ENCODE measurements at regions not wholly inside any gene's neighbourhood (a gene's known extent, or its start where the extent isn't known, plus 50 kb on each side); places are given as distances from the start of the nearest gene placed in this dataset.
A peak's percentile ranks its signal among the peaks of the same experiment; 100 is the strongest.

DNA sequence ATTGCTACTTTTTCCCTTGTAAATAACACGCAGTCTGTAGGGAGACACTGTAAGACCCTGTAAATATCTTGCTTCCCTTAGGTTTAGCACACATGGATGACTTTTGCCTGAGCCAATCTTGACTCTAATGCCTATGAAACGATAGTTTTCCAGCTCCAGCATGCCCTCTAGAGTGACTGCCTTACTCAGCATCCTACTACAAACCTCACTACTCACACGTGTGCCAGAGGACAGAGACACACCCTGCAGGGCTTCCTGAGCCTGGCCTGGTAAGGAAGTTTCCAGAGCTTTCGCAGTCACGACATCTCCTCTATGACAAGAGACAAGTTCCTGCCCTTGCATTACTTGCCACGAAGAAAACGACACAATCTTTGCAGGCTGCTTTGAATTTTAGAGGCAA is 138.1 kb downstream of the ATPSCKMT start:
- no peak for TF ChIP-seq NFE2L2 (IDR thresholded peaks at IDR 0.05; ENCODE audit: low read depth, low read length)
- TF ChIP-seq SMC3 (IDR thresholded peaks at IDR 0.05; ENCODE audit: low read depth, low read length), result peak; percentile 37
- TF ChIP-seq, protein P1, sequence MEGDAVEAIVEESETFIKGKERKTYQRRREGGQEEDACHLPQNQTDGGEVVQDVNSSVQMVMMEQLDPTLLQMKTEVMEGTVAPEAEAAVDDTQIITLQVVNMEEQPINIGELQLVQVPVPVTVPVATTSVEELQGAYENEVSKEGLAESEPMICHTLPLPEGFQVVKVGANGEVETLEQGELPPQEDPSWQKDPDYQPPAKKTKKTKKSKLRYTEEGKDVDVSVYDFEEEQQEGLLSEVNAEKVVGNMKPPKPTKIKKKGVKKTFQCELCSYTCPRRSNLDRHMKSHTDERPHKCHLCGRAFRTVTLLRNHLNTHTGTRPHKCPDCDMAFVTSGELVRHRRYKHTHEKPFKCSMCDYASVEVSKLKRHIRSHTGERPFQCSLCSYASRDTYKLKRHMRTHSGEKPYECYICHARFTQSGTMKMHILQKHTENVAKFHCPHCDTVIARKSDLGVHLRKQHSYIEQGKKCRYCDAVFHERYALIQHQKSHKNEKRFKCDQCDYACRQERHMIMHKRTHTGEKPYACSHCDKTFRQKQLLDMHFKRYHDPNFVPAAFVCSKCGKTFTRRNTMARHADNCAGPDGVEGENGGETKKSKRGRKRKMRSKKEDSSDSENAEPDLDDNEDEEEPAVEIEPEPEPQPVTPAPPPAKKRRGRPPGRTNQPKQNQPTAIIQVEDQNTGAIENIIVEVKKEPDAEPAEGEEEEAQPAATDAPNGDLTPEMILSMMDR (conservative IDR thresholded peaks at IDR 0.05; ENCODE audit: low read depth, low read length), result peak; percentile 54
- no peak for TF ChIP-seq MAZ (IDR thresholded peaks at IDR 0.05; ENCODE audit: borderline replicate concordance, low read depth, low read length)
- no peak for TF ChIP-seq MXI1 (IDR thresholded peaks at IDR 0.05; ENCODE audit: borderline replicate concordance, low read depth, low read length)
- TF ChIP-seq, protein P2, sequence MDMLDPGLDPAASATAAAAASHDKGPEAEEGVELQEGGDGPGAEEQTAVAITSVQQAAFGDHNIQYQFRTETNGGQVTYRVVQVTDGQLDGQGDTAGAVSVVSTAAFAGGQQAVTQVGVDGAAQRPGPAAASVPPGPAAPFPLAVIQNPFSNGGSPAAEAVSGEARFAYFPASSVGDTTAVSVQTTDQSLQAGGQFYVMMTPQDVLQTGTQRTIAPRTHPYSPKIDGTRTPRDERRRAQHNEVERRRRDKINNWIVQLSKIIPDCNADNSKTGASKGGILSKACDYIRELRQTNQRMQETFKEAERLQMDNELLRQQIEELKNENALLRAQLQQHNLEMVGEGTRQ (IDR thresholded peaks at IDR 0.05; ENCODE audit: low read depth, low read length), result no peak
- peak; percentile 63 for TF ChIP-seq RAD21 (IDR thresholded peaks at IDR 0.05; ENCODE audit: low read length)
- no peak overlapping the region for H2AK9ac ChIP-seq (replicated peaks; ENCODE audit: low read depth, low read length, poor library complexity)
- H3K9me3 ChIP-seq (ENCODE audit: control insufficient read depth, insufficient read depth, low read length), result peaks cover 3% of the 10 kb centered on the region; the same call in 1 of the 2 replicates
- H4K91ac ChIP-seq (ENCODE audit: insufficient read depth, low read depth, low read length), result no peak overlapping the region
- H2AK5ac ChIP-seq (ENCODE audit: low read depth, low read length), result no peak overlapping the region
- intact Hi-C loops (cut with micrococcal nuclease), result loop anchor here (1.0 to 2.0 kb wide), 2 partner anchors 213 to 564 kb away; no protein-coding TSS in a partner anchor
- no peaks in the 10 kb centered on the region for H3K27me3 ChIP-seq (ENCODE audit: control insufficient read depth, insufficient read depth, low read length)
- H3K4me2 ChIP-seq (ENCODE audit: low read depth, low read length), result no peak overlapping the region
- H3K79me1 ChIP-seq (ENCODE audit: low read depth in 1 of 2, low read length in 2 of 2), result no peaks in the 10 kb centered on the region
- WGBS, 2 experiments (ENCODE audit: extremely low coverage in 2 of 2, insufficient read length in 1 of 2), result 59% methylated on average over 5 of the region's 7 CpGs; no CpG with 5 or more reads in 1 of the 2 experiments
- no peak overlapping the region for H3K4me3 ChIP-seq (ENCODE audit: insufficient read depth, low read depth, low read length)
- no peak overlapping the region for H4K5ac ChIP-seq (ENCODE audit: low read depth, low read length)
- H2BK15ac ChIP-seq (ENCODE audit: low read depth, low read length), result no peak overlapping the region
- no peak overlapping the region for H2BK120ac ChIP-seq (ENCODE audit: low read depth, low read length)
- no peak overlapping the region for H3K23ac ChIP-seq (ENCODE audit: low read depth, low read length)
- dilution Hi-C loops (cut with HindIII; ENCODE audit: low sequenced_read_pairs, unreplicated experiment), result no loop called here
- H2BK20ac ChIP-seq (ENCODE audit: low read depth, low read length), result no peak overlapping the region
- H3K4ac ChIP-seq (ENCODE audit: low read depth, low read length), result no peak overlapping the region
- H3K9ac ChIP-seq (ENCODE audit: low read depth, low read length), result no peak overlapping the region
- ATAC-seq (ENCODE audit: low read depth) (peak; percentile 91), DNase-seq (peak; percentile 54)
- H4K20me1 ChIP-seq (ENCODE audit: insufficient read depth, low read length), result no peaks in the 10 kb centered on the region
- H3K56ac ChIP-seq (ENCODE audit: extremely low read depth, insufficient read depth, low read length), result no peak overlapping the region
- no peak overlapping the region for H2AFZ ChIP-seq (replicated peaks; ENCODE audit: low read length, poor library complexity)
- ChIA-PET CTCF (interaction anchor here (0.6 kb wide), 1 partner anchor 57 kb away, joined by 3 read pairs; no protein-coding TSS in a partner anchor), POLR2A (ENCODE audit: unreplicated experiment) (interaction anchor here (0.6 kb wide), 1 partner anchor 19 kb away, joined by 9 read pairs; no protein-coding TSS in a partner anchor)
- in situ Hi-C loops (cut with MboI; ENCODE audit: low sequenced_read_pairs), result no loop called here
- no peak overlapping the region for H2BK5ac ChIP-seq (ENCODE audit: low read depth, low read length, poor library complexity, severe bottlenecking)
- no peaks in the 10 kb centered on the region for H3K9me1 ChIP-seq (ENCODE audit: insufficient read depth, low read length)
- H3K4me1 ChIP-seq (ENCODE audit: control insufficient read depth, insufficient read depth, low read length), result no peaks in the 10 kb centered on the region
- no TSS peak for BruUV-seq (replicated peaks)
- no peak overlapping the region for H3K18ac ChIP-seq (ENCODE audit: low read depth, low read length)
- H3K36me3 ChIP-seq (ENCODE audit: control insufficient read depth, insufficient read depth, low read length), result no peaks in the 10 kb centered on the region
- H3K14ac ChIP-seq (replicated peaks; ENCODE audit: low read depth, low read length), result no peak overlapping the region
- H3K27ac ChIP-seq (ENCODE audit: insufficient read depth, low read length), result no peak overlapping the region
- H4K8ac ChIP-seq (ENCODE audit: low read depth in 2 of 2, low read length in 2 of 2), result no peak overlapping the region

All from IMR-90 (cell line).